ENCODE measurements at regions not wholly inside any gene's neighbourhood (a gene's known extent, or its start where the extent isn't known, plus 50 kb on each side); places are given as distances from the start of the nearest gene placed in this dataset.

GRCh38 chr14:71430678-71431376 is 501.4 kb upstream of the RGS6 start:
- H3K9me2 ChIP-seq (ENCODE audit: insufficient read depth, low read length): no peaks in the 10 kb centered on the region
- H3K79me2 ChIP-seq (replicated peaks; ENCODE audit: insufficient read depth, low read length): no peaks in the 10 kb centered on the region
- H4K20me1 ChIP-seq (ENCODE audit: insufficient read depth): no peaks in the 10 kb centered on the region
- no peaks in the 10 kb centered on the region for H3K36me3 ChIP-seq (ENCODE audit: insufficient read depth, low read length)
- no peaks in the 10 kb centered on the region for H3F3A ChIP-seq (ENCODE audit: insufficient read depth, low read length, poor library complexity, severe bottlenecking)
- H3K9ac ChIP-seq (ENCODE audit: low read length): no peak overlapping the region
- no peak overlapping the region for H3K4me3 ChIP-seq (ENCODE audit: low read length)
- no peaks in the 10 kb centered on the region for H3K9me3 ChIP-seq (ENCODE audit: low read length)
- no peaks in the 10 kb centered on the region for H3K27me3 ChIP-seq (ENCODE audit: insufficient read depth, low read depth, low read length)
- TF ChIP-seq MXI1 (conservative IDR thresholded peaks at IDR 0.05; ENCODE audit: poor library complexity, severe bottlenecking) (no peak), RAD21 (conservative IDR thresholded peaks at IDR 0.05) (no peak), SMC3 (conservative IDR thresholded peaks at IDR 0.05; ENCODE audit: poor library complexity) (no peak), TAF1 (IDR thresholded peaks at IDR 0.05; ENCODE audit: low read depth) (no peak), EP300 (conservative IDR thresholded peaks at IDR 0.05; ENCODE audit: poor library complexity, severe bottlenecking) (no peak), POLR2AphosphoS5 (IDR thresholded peaks at IDR 0.05) (no peak), EZH2 (IDR thresholded peaks at IDR 0.05; ENCODE audit: borderline replicate concordance, insufficient read depth, low read length, poor library complexity, severe bottlenecking) (no peak)
- TF ChIP-seq, protein P1, sequence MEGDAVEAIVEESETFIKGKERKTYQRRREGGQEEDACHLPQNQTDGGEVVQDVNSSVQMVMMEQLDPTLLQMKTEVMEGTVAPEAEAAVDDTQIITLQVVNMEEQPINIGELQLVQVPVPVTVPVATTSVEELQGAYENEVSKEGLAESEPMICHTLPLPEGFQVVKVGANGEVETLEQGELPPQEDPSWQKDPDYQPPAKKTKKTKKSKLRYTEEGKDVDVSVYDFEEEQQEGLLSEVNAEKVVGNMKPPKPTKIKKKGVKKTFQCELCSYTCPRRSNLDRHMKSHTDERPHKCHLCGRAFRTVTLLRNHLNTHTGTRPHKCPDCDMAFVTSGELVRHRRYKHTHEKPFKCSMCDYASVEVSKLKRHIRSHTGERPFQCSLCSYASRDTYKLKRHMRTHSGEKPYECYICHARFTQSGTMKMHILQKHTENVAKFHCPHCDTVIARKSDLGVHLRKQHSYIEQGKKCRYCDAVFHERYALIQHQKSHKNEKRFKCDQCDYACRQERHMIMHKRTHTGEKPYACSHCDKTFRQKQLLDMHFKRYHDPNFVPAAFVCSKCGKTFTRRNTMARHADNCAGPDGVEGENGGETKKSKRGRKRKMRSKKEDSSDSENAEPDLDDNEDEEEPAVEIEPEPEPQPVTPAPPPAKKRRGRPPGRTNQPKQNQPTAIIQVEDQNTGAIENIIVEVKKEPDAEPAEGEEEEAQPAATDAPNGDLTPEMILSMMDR (IDR thresholded peaks at IDR 0.05; ENCODE audit: poor library complexity, severe bottlenecking): no peak
- TF ChIP-seq, protein P2, sequence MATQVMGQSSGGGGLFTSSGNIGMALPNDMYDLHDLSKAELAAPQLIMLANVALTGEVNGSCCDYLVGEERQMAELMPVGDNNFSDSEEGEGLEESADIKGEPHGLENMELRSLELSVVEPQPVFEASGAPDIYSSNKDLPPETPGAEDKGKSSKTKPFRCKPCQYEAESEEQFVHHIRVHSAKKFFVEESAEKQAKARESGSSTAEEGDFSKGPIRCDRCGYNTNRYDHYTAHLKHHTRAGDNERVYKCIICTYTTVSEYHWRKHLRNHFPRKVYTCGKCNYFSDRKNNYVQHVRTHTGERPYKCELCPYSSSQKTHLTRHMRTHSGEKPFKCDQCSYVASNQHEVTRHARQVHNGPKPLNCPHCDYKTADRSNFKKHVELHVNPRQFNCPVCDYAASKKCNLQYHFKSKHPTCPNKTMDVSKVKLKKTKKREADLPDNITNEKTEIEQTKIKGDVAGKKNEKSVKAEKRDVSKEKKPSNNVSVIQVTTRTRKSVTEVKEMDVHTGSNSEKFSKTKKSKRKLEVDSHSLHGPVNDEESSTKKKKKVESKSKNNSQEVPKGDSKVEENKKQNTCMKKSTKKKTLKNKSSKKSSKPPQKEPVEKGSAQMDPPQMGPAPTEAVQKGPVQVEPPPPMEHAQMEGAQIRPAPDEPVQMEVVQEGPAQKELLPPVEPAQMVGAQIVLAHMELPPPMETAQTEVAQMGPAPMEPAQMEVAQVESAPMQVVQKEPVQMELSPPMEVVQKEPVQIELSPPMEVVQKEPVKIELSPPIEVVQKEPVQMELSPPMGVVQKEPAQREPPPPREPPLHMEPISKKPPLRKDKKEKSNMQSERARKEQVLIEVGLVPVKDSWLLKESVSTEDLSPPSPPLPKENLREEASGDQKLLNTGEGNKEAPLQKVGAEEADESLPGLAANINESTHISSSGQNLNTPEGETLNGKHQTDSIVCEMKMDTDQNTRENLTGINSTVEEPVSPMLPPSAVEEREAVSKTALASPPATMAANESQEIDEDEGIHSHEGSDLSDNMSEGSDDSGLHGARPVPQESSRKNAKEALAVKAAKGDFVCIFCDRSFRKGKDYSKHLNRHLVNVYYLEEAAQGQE (IDR thresholded peaks at IDR 0.05; ENCODE audit: borderline replicate concordance): no peak
- H2AFZ ChIP-seq (ENCODE audit: low read depth, low read length): no peak overlapping the region
- H3K27ac ChIP-seq (ENCODE audit: low read length): no peak overlapping the region
- peak overlapping the region; percentile 11 for H3K4me2 ChIP-seq (ENCODE audit: low read length)

DNA sequence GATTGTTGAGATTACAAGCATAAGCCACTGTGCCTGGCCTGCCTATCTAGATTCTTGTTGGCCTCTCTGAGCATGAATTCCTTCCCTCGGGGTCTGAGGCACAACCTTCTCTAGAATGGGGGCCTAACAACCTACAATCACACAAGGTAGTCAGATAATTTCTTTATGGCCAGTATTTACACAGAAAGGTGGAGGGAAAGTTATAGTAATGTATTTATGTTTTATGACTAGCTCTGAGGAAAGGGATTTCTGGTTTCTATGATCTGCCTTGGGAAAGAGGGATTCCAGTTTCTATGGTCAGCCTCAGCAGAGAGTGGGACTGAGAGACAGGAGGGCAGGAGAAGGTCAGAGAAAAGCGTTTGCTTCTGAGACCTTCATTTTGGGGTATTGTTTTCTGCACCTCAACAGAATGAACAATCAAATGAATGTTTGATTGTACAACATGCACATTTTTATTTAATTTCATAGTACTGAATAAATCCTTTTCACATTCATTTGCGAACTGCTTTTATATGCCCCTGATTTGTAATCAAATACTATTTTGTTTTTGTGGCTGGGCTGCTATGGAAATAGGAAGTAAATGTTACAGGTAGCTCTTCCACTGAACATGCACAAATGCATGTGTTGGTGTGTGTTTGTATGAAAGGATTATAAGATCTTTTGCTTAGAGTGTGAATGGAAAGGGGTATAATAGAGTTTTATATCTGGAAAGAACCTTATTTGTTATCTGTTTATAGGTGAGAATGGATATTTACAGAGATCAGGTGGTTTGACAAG is 499.7 kb upstream of the RGS6 start:
- Histone ChIP-seq H3F3A (ENCODE audit: insufficient read depth, low read length, poor library complexity, severe bottlenecking) (no peaks in the 10 kb centered on the region), H3K79me2 (replicated peaks; ENCODE audit: insufficient read depth, low read length) (no peaks in the 10 kb centered on the region), H3K9me2 (ENCODE audit: insufficient read depth, low read length) (no peaks in the 10 kb centered on the region), H4K20me1 (ENCODE audit: insufficient read depth) (no peaks in the 10 kb centered on the region), H3K4me2 (ENCODE audit: low read length) (no peak overlapping the region), H2AFZ (ENCODE audit: low read depth, low read length) (no peak overlapping the region), H3K9me3 (ENCODE audit: low read length) (no peaks in the 10 kb centered on the region), H3K36me3 (ENCODE audit: insufficient read depth, low read length) (no peaks in the 10 kb centered on the region), H3K4me3 (ENCODE audit: low read length) (no peak overlapping the region), H3K9ac (ENCODE audit: low read length) (no peak overlapping the region), H3K27ac (ENCODE audit: low read length) (no peak overlapping the region), H3K27me3 (ENCODE audit: insufficient read depth, low read depth, low read length) (no peaks in the 10 kb centered on the region)
- TF ChIP-seq, protein P2 (IDR thresholded peaks at IDR 0.05; ENCODE audit: borderline replicate concordance): no peak
- TF ChIP-seq EZH2 (IDR thresholded peaks at IDR 0.05; ENCODE audit: borderline replicate concordance, insufficient read depth, low read length, poor library complexity, severe bottlenecking): no peak
- TF ChIP-seq MXI1 (conservative IDR thresholded peaks at IDR 0.05; ENCODE audit: poor library complexity, severe bottlenecking): no peak
- no peak for TF ChIP-seq SMC3 (conservative IDR thresholded peaks at IDR 0.05; ENCODE audit: poor library complexity)
- TF ChIP-seq, protein P1 (IDR thresholded peaks at IDR 0.05; ENCODE audit: poor library complexity, severe bottlenecking): no peak
- TF ChIP-seq EP300 (conservative IDR thresholded peaks at IDR 0.05; ENCODE audit: poor library complexity, severe bottlenecking): no peak
- TF ChIP-seq POLR2AphosphoS5 (IDR thresholded peaks at IDR 0.05): no peak
- no peak for TF ChIP-seq RAD21 (conservative IDR thresholded peaks at IDR 0.05)
- TF ChIP-seq TAF1 (IDR thresholded peaks at IDR 0.05; ENCODE audit: low read depth): no peak
